Activated CD4-positive, alpha-beta T cell treated with anti-CD3 and anti-CD28 coated beads, Interleukin-10, Interleukin-2, amounts not matched to agents 100 ng/mL and 50 ng/mL, durations not matched to agents 16 hours and 8 hours (primary cell): ENCODE measurements at regions not wholly inside any gene's neighbourhood (a gene's known extent, or its start where the extent isn't known, plus 50 kb on each side); places are given as distances from the start of the nearest gene placed in this dataset.

Experiments
- DNase-seq: peaks from one replicate; pipeline ENCODE4 v3.0.0-alpha.2; 2020

- no peak for DNase-seq
These were observed 178.3 kb upstream of the CA10 start for GRCh38 chr17:52336796-52337195.

GRCh38 chr17:52306314-52306713, 147.8 kb upstream of the CA10 start:
- no peak for DNase-seq

- DNase-seq: no peak
These were observed 140.4 kb upstream of the CA10 start for GRCh38 chr17:52298881-52299280.

GRCh38 chr17:52297230-52298010, 138.9 kb upstream of the CA10 start:
- DNase-seq: no peak

- DNase-seq: no peak
These were observed 135.8 kb upstream of the CA10 start for GRCh38 chr17:52294301-52294700.

GRCh38 chr17:52287611-52288010, 129.1 kb upstream of the CA10 start:
- DNase-seq: no peak

GRCh38 chr17:52283872-52284271, 125.4 kb upstream of the CA10 start:
- DNase-seq: no peak

GRCh38 chr17:52276381-52277008, 118.0 kb upstream of the CA10 start:
- DNase-seq: no peak

GRCh38 chr17:52271781-52272180, 113.3 kb upstream of the CA10 start:
- DNase-seq: no peak

GRCh38 chr17:52255347-52255746, 96.8 kb upstream of the CA10 start:
- no peak for DNase-seq

- no peak for DNase-seq
These were observed 86.2 kb upstream of the CA10 start for GRCh38 chr17:52244689-52245088.

GRCh38 chr17:52242268-52242667, 83.8 kb upstream of the CA10 start:
- DNase-seq: no peak

- DNase-seq: no peak
These were observed 78.6 kb upstream of the CA10 start for GRCh38 chr17:52237151-52237550.

- DNase-seq: no peak
These were observed 77.0 kb upstream of the CA10 start for GRCh38 chr17:52235516-52235915.

- no peak for DNase-seq
These were observed 75.1 kb upstream of the CA10 start for GRCh38 chr17:52233632-52234031.

GRCh38 chr17:52233176-52233575, 74.7 kb upstream of the CA10 start:
- DNase-seq: no peak

GRCh38 chr17:52228823-52229222, 70.3 kb upstream of the CA10 start:
- no peak for DNase-seq

- no peak for DNase-seq
These were observed 69.4 kb upstream of the CA10 start for GRCh38 chr17:52227926-52228325.

- no peak for DNase-seq
These were observed 54.9 kb upstream of the CA10 start for GRCh38 chr17:52213451-52213850.

- DNase-seq: no peak
These were observed 54.3 kb upstream of the CA10 start for GRCh38 chr17:52212851-52213250.

- DNase-seq: no peak
These were observed 51.0 kb upstream of the CA10 start for GRCh38 chr17:52209507-52209906.
